ENCODE measurements at regions not wholly inside any gene's neighbourhood (a gene's known extent, or its start where the extent isn't known, plus 50 kb on each side); places are given as distances from the start of the nearest gene placed in this dataset.

DNA sequence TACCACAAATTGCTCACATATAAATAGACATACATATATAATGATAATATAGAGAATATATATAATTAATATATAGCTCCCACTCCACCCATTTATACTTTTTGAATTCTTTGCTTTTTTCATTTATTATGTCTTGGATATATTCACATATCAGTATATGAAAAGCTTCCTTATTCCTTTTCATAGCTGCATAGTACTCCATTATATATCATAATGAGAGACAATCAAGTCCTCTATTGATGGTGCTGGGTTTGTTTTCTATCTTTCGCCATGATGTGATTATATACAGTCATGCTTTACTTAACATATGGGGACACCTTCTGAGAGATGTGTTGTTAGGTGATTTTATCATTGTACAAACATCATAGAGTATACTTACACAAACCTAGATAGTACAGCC lies 51.6 kb upstream of the ELL2 start:
- Histone ChIP-seq H3K4me2 (ENCODE audit: control insufficient read depth, insufficient read depth) (no peak overlapping the region), H2AFZ (ENCODE audit: control insufficient read depth, low read depth, low read length) (no peak overlapping the region), H3K9me3 (replicated peaks; ENCODE audit: control insufficient read depth, insufficient read depth, low read length) (no peaks in the 10 kb centered on the region; the same call in 1 of the 3 replicates), H3K9ac (ENCODE audit: control insufficient read depth, insufficient read depth, low read length) (no peak overlapping the region), H3K4me1 (ENCODE audit: control insufficient read depth, insufficient read depth, low read length) (no peaks in the 10 kb centered on the region), H3K27me3 (replicated peaks in 1 of 2; ENCODE audit: control insufficient read depth in 2 of 2, insufficient read depth in 2 of 2, low read length in 1 of 2) (no peaks in the 10 kb centered on the region), H3K27ac (ENCODE audit: control insufficient read depth, insufficient read depth) (no peak overlapping the region), H3K4me3 (no peak overlapping the region), H3K79me2 (ENCODE audit: control insufficient read depth, insufficient read depth, low read length) (no peaks in the 10 kb centered on the region), H3K36me3 (ENCODE audit: control insufficient read depth in 2 of 2, insufficient read depth in 2 of 2, low read length in 1 of 2) (no peaks in the 10 kb centered on the region), H4K20me1 (ENCODE audit: control insufficient read depth, insufficient read depth) (no peaks in the 10 kb centered on the region)
- ChIA-PET CTCF (interaction anchor here (0.6 kb wide), 2 partner anchors 136 to 346 kb away, joined by 3 read pairs; no protein-coding TSS in a partner anchor), POLR2A (no interaction called here), SMC1A (ENCODE audit: uncharacterized antibody, unreplicated experiment) (interaction anchor here (0.6 to 2.1 kb wide), 4 partner anchors 11 to 569 kb away, joined by 3 to 6 read pairs (median 4); no protein-coding TSS in a partner anchor), RAD21 (ENCODE audit: unreplicated experiment) (no interaction called here)
- DNase-seq (ENCODE audit: low read depth, low spot score), result no peak
- BruUV-seq (replicated peaks), result no TSS peak
- intact Hi-C loops (cut with micrococcal nuclease; ENCODE audit: unreplicated experiment) (no loop called here), in situ Hi-C loops (cut with MboI) (no loop called here)
- ATAC-seq, result no peak
- FAIRE-seq, result no peak
- 100% methylated on average over 1 of the region's 1 CpG for WGBS (ENCODE audit: insufficient coverage, insufficient replicate concordance, low lambda C conversion rate, missing lambda C conversion rate)
- TF ChIP-seq ZNF622 (IDR thresholded peaks at IDR 0.05) (no peak), TBL1XR1 (IDR thresholded peaks at IDR 0.05; ENCODE audit: low read depth, low read length) (no peak), SREBF2 (IDR thresholded peaks at IDR 0.05; ENCODE audit: low read length) (no peak), WRNIP1 (IDR thresholded peaks at IDR 0.05; ENCODE audit: borderline replicate concordance, low read depth, low read length) (no peak), ETV6 (conservative IDR thresholded peaks at IDR 0.05 in 1 of 2, IDR thresholded peaks at IDR 0.05 in 1 of 2; ENCODE audit: borderline replicate concordance in 1 of 2, low read depth in 1 of 2) (no peak), HDGF (IDR thresholded peaks at IDR 0.05) (no peak), IRF4 (IDR thresholded peaks at IDR 0.05; ENCODE audit: low read depth, low read length) (no peak), RB1 (IDR thresholded peaks at IDR 0.05; ENCODE audit: borderline replicate concordance) (no peak)
- TF ChIP-seq, protein P1, sequence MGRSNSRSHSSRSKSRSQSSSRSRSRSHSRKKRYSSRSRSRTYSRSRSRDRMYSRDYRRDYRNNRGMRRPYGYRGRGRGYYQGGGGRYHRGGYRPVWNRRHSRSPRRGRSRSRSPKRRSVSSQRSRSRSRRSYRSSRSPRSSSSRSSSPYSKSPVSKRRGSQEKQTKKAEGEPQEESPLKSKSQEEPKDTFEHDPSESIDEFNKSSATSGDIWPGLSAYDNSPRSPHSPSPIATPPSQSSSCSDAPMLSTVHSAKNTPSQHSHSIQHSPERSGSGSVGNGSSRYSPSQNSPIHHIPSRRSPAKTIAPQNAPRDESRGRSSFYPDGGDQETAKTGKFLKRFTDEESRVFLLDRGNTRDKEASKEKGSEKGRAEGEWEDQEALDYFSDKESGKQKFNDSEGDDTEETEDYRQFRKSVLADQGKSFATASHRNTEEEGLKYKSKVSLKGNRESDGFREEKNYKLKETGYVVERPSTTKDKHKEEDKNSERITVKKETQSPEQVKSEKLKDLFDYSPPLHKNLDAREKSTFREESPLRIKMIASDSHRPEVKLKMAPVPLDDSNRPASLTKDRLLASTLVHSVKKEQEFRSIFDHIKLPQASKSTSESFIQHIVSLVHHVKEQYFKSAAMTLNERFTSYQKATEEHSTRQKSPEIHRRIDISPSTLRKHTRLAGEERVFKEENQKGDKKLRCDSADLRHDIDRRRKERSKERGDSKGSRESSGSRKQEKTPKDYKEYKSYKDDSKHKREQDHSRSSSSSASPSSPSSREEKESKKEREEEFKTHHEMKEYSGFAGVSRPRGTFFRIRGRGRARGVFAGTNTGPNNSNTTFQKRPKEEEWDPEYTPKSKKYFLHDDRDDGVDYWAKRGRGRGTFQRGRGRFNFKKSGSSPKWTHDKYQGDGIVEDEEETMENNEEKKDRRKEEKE (IDR thresholded peaks at IDR 0.05), result no peak
- TF ChIP-seq, protein P2, sequence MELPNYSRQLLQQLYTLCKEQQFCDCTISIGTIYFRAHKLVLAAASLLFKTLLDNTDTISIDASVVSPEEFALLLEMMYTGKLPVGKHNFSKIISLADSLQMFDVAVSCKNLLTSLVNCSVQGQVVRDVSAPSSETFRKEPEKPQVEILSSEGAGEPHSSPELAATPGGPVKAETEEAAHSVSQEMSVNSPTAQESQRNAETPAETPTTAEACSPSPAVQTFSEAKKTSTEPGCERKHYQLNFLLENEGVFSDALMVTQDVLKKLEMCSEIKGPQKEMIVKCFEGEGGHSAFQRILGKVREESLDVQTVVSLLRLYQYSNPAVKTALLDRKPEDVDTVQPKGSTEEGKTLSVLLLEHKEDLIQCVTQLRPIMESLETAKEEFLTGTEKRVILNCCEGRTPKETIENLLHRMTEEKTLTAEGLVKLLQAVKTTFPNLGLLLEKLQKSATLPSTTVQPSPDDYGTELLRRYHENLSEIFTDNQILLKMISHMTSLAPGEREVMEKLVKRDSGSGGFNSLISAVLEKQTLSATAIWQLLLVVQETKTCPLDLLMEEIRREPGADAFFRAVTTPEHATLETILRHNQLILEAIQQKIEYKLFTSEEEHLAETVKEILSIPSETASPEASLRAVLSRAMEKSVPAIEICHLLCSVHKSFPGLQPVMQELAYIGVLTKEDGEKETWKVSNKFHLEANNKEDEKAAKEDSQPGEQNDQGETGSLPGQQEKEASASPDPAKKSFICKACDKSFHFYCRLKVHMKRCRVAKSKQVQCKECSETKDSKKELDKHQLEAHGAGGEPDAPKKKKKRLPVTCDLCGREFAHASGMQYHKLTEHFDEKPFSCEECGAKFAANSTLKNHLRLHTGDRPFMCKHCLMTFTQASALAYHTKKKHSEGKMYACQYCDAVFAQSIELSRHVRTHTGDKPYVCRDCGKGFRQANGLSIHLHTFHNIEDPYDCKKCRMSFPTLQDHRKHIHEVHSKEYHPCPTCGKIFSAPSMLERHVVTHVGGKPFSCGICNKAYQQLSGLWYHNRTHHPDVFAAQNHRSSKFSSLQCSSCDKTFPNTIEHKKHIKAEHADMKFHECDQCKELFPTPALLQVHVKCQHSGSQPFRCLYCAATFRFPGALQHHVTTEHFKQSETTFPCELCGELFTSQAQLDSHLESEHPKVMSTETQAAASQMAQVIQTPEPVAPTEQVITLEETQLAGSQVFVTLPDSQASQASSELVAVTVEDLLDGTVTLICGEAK (IDR thresholded peaks at IDR 0.05; ENCODE audit: borderline replicate concordance), result no peak
- TF ChIP-seq, protein P3, sequence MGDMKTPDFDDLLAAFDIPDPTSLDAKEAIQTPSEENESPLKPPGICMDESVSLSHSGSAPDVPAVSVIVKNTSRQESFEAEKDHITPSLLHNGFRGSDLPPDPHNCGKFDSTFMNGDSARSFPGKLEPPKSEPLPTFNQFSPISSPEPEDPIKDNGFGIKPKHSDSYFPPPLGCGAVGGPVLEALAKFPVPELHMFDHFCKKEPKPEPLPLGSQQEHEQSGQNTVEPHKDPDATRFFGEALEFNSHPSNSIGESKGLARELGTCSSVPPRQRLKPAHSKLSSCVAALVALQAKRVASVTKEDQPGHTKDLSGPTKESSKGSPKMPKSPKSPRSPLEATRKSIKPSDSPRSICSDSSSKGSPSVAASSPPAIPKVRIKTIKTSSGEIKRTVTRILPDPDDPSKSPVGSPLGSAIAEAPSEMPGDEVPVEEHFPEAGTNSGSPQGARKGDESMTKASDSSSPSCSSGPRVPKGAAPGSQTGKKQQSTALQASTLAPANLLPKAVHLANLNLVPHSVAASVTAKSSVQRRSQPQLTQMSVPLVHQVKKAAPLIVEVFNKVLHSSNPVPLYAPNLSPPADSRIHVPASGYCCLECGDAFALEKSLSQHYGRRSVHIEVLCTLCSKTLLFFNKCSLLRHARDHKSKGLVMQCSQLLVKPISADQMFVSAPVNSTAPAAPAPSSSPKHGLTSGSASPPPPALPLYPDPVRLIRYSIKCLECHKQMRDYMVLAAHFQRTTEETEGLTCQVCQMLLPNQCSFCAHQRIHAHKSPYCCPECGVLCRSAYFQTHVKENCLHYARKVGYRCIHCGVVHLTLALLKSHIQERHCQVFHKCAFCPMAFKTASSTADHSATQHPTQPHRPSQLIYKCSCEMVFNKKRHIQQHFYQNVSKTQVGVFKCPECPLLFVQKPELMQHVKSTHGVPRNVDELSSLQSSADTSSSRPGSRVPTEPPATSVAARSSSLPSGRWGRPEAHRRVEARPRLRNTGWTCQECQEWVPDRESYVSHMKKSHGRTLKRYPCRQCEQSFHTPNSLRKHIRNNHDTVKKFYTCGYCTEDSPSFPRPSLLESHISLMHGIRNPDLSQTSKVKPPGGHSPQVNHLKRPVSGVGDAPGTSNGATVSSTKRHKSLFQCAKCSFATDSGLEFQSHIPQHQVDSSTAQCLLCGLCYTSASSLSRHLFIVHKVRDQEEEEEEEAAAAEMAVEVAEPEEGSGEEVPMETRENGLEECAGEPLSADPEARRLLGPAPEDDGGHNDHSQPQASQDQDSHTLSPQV (IDR thresholded peaks at IDR 0.05), result no peak
